ENCODE measurements at regions not wholly inside any gene's neighbourhood (a gene's known extent, or its start where the extent isn't known, plus 50 kb on each side); places are given as distances from the start of the nearest gene placed in this dataset.
"Not testable (repeated sequence)": the region's sequence is repeated elsewhere in the genome, so short reads cannot be mapped to it uniquely, and the experiment has no call there.

- Mint-ChIP-seq H3K27ac (no peak overlapping the region), H3K27me3 (ENCODE audit: insufficient read depth) (no peaks in the 10 kb centered on the region), H3K36me3 (ENCODE audit: low read depth) (no peaks in the 10 kb centered on the region), H3K9me3 (no peaks in the 10 kb centered on the region), H3K4me1 (ENCODE audit: low read depth) (peaks cover 61% of the 10 kb centered on the region), H3K4me3 (no peak overlapping the region)
- no peak for DNase-seq
- TF ChIP-seq CTCF (IDR thresholded peaks at IDR 0.05): no peak
Measured at GRCh38 chr6:134426623-134427022, 108.7 kb upstream of the SGK1 start.

DNA sequence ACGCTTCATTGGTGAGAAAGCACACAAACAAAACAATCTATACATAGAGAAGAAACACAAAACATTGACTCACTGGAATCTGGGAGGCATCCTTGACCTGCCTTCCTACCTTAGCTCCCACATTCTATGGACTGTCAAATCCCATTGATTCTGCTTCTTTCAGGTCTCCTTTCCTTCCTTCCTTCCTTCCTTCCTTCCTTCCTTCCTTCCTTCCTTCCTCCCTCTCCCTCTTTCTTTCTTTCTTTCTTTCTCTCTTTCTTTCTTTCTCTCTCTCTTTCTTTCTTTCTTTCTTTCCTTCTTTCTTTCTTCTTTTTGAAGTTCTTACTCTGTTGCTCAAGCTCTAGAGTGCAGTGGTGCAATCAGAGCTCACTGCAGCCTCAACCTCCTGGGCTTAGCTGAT is 108.0 kb upstream of the SGK1 start:
- DNase-seq; H3K4me3 Mint-ChIP-seq; H3K27ac Mint-ChIP-seq; H3K9me3 Mint-ChIP-seq; H3K36me3 Mint-ChIP-seq (ENCODE audit: low read depth); H3K27me3 Mint-ChIP-seq (ENCODE audit: insufficient read depth): not testable (repeated sequence)
- peaks cover 61% of the 10 kb centered on the region for H3K4me1 Mint-ChIP-seq (ENCODE audit: low read depth)

GRCh38 chr6:134425513-134425912 is 107.6 kb upstream of the SGK1 start:
- no peak overlapping the region for H3K4me3 Mint-ChIP-seq
- no peaks in the 10 kb centered on the region; the same call in 1 of the 2 replicates for H3K27me3 Mint-ChIP-seq (ENCODE audit: insufficient read depth)
- peaks cover 64% of the 10 kb centered on the region for H3K4me1 Mint-ChIP-seq (ENCODE audit: low read depth)
- no peaks in the 10 kb centered on the region for H3K9me3 Mint-ChIP-seq
- no peaks in the 10 kb centered on the region for H3K36me3 Mint-ChIP-seq (ENCODE audit: low read depth)
- TF ChIP-seq CTCF (IDR thresholded peaks at IDR 0.05): no peak
- DNase-seq: no peak
- H3K27ac Mint-ChIP-seq: no peak overlapping the region

DNA sequence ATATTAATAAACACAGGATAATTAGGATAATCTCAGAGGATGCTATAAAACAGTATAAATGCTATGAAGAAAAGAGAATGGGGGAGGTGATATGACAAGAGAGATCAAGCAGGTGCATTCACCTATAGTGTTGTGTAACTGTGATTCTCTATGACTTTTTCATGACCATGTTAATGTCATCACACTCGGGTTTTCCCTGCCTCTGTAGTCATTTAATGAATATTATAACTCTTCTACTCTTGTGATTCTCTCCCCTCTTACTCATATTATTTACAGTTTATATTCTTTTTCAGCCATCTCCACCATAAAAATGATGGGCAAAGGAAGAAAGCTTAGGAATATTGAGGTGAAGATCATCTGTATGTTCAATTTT is 106.9 kb upstream of the SGK1 start:
- H3K27ac Mint-ChIP-seq: no peak overlapping the region
- no peaks in the 10 kb centered on the region for H3K9me3 Mint-ChIP-seq
- H3K4me1 Mint-ChIP-seq (ENCODE audit: low read depth): peaks cover 72% of the 10 kb centered on the region

GRCh38 chr6:134424165-134424797 is 106.4 kb upstream of the SGK1 start:
- Mint-ChIP-seq H3K27ac (no peak overlapping the region), H3K4me3 (no peak overlapping the region), H3K36me3 (ENCODE audit: low read depth) (no peaks in the 10 kb centered on the region), H3K27me3 (ENCODE audit: insufficient read depth) (no peaks in the 10 kb centered on the region; the same call in 1 of the 2 replicates), H3K9me3 (no peaks in the 10 kb centered on the region), H3K4me1 (ENCODE audit: low read depth) (peaks cover 77% of the 10 kb centered on the region)
- DNase-seq: no peak
- TF ChIP-seq CTCF (IDR thresholded peaks at IDR 0.05): no peak

More for the DNA sequence above, 106.9 kb upstream of the SGK1 start:
- Mint-ChIP-seq H3K36me3 (ENCODE audit: low read depth) (no peaks in the 10 kb centered on the region), H3K4me3 (no peak overlapping the region), H3K27me3 (ENCODE audit: insufficient read depth) (no peaks in the 10 kb centered on the region; the same call in 1 of the 2 replicates)
- no peak for DNase-seq
- no peak for TF ChIP-seq CTCF (IDR thresholded peaks at IDR 0.05)

DNA sequence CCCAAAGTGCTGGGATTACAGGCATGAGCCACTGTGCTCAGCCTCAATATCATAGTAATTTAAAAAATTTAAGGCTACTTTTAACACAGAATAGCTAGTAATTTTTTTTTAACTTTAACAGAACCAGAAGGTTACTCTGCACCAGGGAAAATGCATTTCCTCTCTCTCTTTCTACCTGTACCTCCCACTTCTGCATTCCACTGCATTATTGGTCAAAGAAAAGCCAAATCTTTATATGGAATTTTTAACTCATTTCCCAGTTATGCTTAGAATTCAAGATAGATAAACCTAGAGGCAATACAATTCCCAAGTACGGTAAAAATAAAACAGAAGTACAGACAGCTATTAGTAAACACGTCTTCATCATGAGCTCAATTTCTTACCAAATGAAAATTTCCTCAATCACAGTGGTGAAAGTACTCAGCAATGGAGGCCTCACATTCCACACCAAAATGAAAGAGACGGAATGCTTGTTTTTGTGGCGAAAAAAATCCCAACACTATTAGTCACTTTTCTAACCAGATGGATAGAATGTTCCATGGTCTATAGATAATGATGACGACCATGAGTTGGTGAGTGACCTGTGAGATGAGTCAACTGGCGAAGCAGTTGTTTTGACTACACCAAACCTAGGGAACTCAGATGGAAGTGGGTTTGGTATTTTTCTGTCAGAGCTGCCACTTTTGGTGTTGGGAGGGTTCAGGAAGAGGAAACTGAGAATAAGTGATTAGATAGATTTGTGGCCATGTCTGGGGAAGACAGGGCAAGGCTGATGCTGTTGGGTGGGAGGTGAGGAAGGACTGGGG is 104.7 kb upstream of the SGK1 start:
- peak; percentile 98 for DNase-seq
- Mint-ChIP-seq H3K27ac (peak overlapping the region; percentile 80), H3K27me3 (ENCODE audit: insufficient read depth) (no peaks in the 10 kb centered on the region; the same call in 1 of the 2 replicates), H3K4me1 (ENCODE audit: low read depth) (peaks cover 79% of the 10 kb centered on the region), H3K36me3 (ENCODE audit: low read depth) (no peaks in the 10 kb centered on the region), H3K4me3 (peak overlapping the region; percentile 69), H3K9me3 (no peaks in the 10 kb centered on the region)
- TF ChIP-seq CTCF (IDR thresholded peaks at IDR 0.05): no peak

Measured in HFFc6 (cell line).